Cardiac fibroblast (primary cell): ENCODE measurements at regions not wholly inside any gene's neighbourhood (a gene's known extent, or its start where the extent isn't known, plus 50 kb on each side); places are given as distances from the start of the nearest gene placed in this dataset.

Experiments
- DNase-seq, 2 donors: peaks; one replicate each; pipeline versions ENCODE4 v3.0.0 to v3.0.0-alpha.2; 2010; ENCODE audit warnings: low read depth in 2 of 2
- H3K4me3 ChIP-seq, 2 donors: replicated peaks in 1 of 2; 1 replicate in 1 of 2; 2 replicates in 1 of 2; pipeline ENCODE4 v1.5.1; 2011; ENCODE audit warnings: low read depth in 2 of 2, low read length in 2 of 2, mild to moderate bottlenecking in 2 of 2, moderate library complexity in 1 of 2
- CTCF ChIP-seq: IDR thresholded peaks from one replicate; pipeline ENCODE4 v1.5.1; 2011; ENCODE audit warnings: low read depth, mild to moderate bottlenecking, low read length, inconsistent platforms

GRCh38 chr14:98192946-98193345, 1079.1 kb downstream of the BCL11B start:
- no peak for TF ChIP-seq CTCF

GRCh38 chr14:98194821-98195220, 1077.2 kb downstream of the BCL11B start:
- no peak overlapping the region for H3K4me3 ChIP-seq
- no peak for DNase-seq
- TF ChIP-seq CTCF: no peak

More at GRCh38 chr14:98192946-98193345, 1079.1 kb downstream of the BCL11B start:
- no peak for DNase-seq
- H3K4me3 ChIP-seq: no peak overlapping the region

- no peak for TF ChIP-seq CTCF
- DNase-seq: no peak
- no peak overlapping the region for H3K4me3 ChIP-seq
These were observed 1076.7 kb downstream of the BCL11B start for GRCh38 chr14:98195256-98195655.

- no peak overlapping the region for H3K4me3 ChIP-seq
- no peak for TF ChIP-seq CTCF
- DNase-seq: no peak
These were observed 1074.1 kb downstream of the BCL11B start for GRCh38 chr14:98197933-98198332.

GRCh38 chr14:98198385-98198784, 1073.6 kb downstream of the BCL11B start:
- TF ChIP-seq CTCF: no peak
- H3K4me3 ChIP-seq: no peak overlapping the region
- DNase-seq: no peak

- DNase-seq: no peak
- no peak for TF ChIP-seq CTCF
- no peak overlapping the region for H3K4me3 ChIP-seq
These were observed 1071.4 kb downstream of the BCL11B start for GRCh38 chr14:98200601-98201000.

GRCh38 chr14:98203421-98203820, 1068.6 kb downstream of the BCL11B start:
- no peak for TF ChIP-seq CTCF
- H3K4me3 ChIP-seq: no peak overlapping the region
- DNase-seq: no peak
